SW 1271 (cell line): ENCODE measurements at regions not wholly inside any gene's neighbourhood (a gene's known extent, or its start where the extent isn't known, plus 50 kb on each side); places are given as distances from the start of the nearest gene placed in this dataset.
"Not testable (repeated sequence)": the region's sequence is repeated elsewhere in the genome, so short reads cannot be mapped to it uniquely, and the experiment has no call there.

ENCODE experiments used
- DNase-seq, 2 experiments: peaks; one replicate each; lab custom pipeline; 2025; lab: John Stamatoyannopoulos, UW

- no peak for DNase-seq
These were observed 964.6 kb downstream of the HACE1 start for GRCh38 chr6:103895136-103895535.

- DNase-seq, result no peak
These were observed 966.6 kb downstream of the HACE1 start for GRCh38 chr6:103893141-103893581.

DNA sequence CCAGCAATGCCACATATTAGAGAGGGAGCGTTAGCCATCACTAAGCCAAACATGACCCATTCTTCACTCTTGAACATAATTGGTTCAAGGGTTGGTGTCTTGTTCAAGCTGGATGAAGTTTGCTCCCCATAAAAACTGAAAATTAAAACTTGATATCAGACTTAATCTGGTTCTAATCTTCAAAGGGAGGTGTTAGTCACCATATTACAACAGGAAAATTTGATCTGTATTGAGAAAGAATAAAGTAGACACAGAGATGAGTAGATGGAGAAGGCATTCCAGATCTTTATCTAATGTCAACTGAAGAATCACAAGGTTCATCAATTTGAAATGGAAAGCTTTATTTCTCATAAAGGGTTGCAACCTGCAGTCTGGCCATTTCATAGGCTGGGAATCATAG, 972.8 kb downstream of the HACE1 start:
- DNase-seq, result no peak

- DNase-seq, result no peak
These were observed 974.3 kb downstream of the HACE1 start for GRCh38 chr6:103885446-103885845.

DNA sequence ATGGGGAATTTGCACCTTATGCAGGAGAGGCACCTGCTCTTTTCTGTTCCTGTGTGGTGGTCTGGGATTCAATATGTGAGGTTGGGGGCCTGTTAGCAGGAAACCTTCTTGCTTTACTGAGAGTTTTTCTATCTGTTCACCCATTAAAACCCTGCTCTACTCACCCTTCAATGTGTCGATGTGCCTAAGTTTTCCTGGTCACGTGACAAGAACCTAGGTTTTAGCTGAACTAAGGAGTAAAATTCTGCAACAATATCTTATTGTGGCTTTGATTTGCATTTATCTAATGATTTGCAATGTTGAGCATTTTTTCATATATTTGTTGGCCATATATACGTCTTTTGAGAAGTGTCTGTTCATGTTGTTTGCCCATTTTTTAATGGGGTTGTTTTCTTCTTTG, 979.9 kb downstream of the HACE1 start:
- DNase-seq, result no peak

GRCh38 chr6:103875221-103875620, 984.5 kb downstream of the HACE1 start:
- DNase-seq, result no peak

DNA sequence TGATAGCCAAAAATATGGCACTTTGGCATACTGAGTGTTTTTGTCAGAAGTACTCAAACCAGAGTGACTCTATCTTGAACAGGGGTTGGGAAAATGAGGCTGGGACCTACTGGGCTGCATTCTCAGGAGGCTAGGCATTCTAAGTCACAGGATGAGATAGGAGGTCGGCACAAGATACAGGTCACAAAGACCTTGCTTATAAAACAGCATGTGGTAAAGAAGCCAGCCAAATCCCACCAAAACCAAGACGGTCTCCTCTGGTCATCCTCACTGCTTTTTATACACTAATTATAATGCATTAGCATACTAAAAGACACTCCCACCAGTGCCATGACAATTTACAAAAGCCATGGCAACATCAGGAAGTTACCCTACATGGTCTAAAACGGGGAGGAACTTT, 985.1 kb downstream of the HACE1 start:
- no peak for DNase-seq

- DNase-seq, result no peak
These were observed 987.0 kb downstream of the HACE1 start for GRCh38 chr6:103872678-103873077.

DNA sequence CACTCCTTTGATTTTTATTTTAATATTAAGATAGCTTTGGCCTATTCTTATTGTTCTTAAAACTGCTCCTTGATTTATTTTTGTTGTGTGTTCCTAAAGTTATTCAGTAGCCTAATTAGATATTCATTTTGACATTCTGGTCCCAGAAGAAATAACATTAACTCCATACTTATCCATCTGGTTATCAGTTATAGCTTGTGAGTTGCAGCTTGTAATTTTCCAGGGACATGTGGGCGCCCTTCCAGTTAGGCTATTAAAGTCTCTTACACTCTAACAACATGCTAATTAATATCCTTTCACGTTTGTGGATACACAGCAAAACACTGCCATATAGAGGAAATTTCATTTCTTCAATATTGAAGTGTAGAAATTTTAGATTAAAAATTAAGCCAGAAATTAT, 987.5 kb downstream of the HACE1 start:
- no peak for DNase-seq

DNA sequence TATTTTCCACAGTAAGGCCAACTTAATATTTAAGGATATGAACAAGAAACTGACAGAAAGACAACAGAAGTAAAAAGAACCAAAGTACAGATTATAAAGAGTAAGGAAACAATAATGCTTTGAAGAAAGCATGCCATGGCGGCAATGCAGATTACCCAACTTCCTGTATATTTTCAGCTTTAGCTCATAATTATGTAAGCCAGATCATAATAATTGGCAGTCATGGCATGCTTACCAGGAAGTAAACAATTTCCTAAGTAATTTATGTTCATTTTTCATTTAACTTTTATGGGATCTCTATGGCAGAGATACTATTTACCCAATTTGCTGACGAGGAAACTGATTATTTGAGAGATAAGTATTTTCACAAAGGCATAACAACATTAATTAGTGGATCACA, 988.7 kb downstream of the HACE1 start:
- no peak for DNase-seq

- no peak for DNase-seq
These were observed 997.4 kb downstream of the HACE1 start for GRCh38 chr6:103862297-103862696.

- DNase-seq, result no peak
These were observed 1001.7 kb downstream of the HACE1 start for GRCh38 chr6:103858003-103858402.

GRCh38 chr6:103855750-103856149, 1004.0 kb downstream of the HACE1 start:
- no peak for DNase-seq

- DNase-seq, result no peak
These were observed 1005.7 kb downstream of the HACE1 start for GRCh38 chr6:103854059-103854458.

DNA sequence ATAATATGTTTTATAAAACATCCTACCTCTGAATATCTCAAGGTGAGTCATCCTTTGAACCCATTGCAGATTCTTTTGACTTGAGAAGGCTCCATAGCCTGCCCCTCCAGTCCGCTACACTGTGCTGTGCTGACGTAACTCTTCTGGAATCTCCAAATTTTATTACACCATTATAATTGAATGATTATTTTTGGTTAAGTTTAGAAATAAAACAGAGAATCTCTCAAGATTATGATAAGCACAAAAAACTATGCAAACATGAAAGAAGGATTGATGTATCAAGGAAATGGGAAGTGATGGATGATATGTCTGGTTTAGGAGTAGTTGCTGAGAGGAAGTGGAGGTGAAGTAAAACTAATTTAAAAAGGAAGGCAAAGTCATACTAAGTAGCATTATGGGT, 1021.3 kb downstream of the HACE1 start:
- DNase-seq, result no peak

DNA sequence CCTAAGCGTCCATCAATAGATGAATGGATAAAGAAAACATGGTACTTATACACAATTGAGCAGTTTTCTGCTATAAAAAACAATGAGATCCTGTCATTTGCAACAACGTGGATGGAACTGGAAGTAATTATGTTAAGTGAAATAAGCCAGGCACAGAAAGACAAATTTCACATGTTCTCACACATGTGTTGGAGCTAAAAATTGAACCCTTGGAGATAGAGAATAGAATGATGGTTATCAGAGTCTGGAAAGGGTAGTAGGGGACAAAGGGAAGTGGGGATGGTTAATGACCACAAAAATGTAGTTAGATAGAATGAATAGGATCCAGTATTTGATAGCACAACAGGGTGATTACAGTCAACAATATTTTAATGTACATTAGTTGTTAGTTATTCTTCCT, 1033.5 kb downstream of the HACE1 start:
- no peak for DNase-seq

GRCh38 chr6:103820148-103820547, 1039.6 kb downstream of the HACE1 start:
- no peak for DNase-seq

- no peak for DNase-seq
These were observed 1040.2 kb downstream of the HACE1 start for GRCh38 chr6:103819509-103819908.

DNA sequence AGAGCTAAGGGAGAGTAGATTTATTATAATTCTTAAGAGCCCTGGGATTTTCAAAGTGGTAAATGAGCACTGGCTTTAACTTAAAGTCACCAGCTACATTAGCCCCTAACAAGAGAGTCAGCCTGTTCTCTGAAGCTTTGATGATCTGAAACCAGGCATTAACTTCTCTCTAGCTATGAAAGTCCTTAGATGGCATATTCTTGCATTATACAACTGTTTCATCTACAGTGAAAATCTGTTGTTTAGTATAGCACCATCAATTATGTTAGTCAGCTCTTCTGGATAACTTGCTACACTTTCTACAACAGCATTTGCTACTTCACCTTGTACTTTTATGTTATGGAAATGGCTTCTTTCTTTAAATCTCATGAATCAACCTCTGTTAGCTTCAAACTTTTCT, 1046.7 kb downstream of the HACE1 start:
- no peak for DNase-seq

- not testable (repeated sequence) for DNase-seq
These were observed 1057.7 kb downstream of the HACE1 start for GRCh38 chr6:103801901-103802479.

DNA sequence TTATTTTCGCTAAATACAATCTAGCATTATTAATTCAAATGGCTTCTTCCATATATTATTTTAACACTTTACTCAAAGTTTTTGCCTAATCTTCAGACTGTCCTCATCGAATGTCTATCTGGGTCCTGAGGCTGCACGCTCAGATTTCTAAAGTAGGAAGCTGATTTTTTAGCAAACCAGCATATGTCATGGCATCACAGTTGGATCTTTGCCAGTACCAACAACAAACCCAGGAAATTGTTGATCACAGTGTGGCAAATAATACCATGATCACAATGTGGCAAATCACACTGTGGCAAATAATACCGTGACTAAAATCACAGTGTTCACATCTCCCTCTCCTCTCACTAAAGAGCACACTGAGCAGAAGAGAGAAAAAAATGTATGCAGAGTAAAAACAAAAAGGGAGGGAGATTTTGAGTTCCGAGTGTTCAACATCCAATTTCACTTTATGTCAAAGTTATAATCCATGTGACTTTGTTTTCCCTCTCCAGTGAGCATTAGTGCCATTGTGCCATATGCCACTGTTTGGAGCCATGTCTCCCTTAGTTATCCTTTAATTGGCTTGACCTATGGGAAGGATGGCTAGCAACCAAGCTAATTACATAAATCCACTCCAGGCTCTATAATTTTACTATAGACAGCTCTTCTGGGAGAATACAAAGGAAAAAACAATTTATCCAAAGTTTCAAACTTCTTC, 1059.6 kb downstream of the HACE1 start:
- DNase-seq, result no peak

GRCh38 chr6:103798166-103798565, 1061.6 kb downstream of the HACE1 start:
- no peak for DNase-seq

DNA sequence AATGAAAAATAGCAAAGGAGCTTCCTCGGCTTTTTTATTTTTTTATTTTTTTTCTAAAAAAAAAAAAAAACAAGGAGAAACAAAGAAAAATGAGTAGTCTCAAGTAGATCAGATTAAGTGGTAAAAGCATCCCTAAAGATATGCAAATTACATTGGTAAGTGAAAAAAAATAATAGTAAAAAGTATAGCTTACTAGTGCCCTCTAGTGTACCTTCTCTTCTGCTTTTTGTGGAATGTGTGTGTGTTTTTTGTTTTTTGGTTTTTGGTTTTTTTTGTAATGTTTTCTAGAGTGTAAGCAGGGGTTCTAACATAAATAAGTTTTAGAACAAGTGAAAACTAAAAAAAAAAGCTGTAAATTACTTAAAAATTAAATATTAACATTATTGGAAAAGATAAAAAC, 1062.0 kb downstream of the HACE1 start:
- peak in 1 of 2 experiments; percentile 20 for DNase-seq

- DNase-seq, result no peak
These were observed 1068.3 kb downstream of the HACE1 start for GRCh38 chr6:103791458-103791857.
